ENCODE measurements at regions not wholly inside any gene's neighbourhood (a gene's known extent, or its start where the extent isn't known, plus 50 kb on each side); places are given as distances from the start of the nearest gene placed in this dataset.

DNA sequence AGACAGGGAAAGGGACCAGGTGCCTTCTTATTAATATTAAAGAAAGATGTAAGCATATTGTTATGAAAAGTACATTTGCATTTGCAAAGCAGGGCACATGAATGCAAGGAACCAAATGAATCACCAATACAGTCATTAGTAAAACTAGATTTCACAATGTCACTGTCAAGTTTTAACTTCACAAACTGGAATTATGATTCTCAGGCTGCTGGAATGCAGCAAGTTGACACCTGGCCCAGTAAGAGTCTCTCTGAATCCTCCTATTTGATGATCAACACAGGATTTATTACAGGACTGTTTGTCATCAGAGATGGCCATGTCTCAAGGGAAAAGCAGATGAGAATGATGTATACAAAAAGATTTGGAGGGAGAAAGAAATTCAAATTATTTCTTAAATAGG lies 72.9 kb upstream of the STK39 start:
- no peaks in the 10 kb centered on the region for H3K36me3 Mint-ChIP-seq

GRCh38 chr2:168322325-168323007 lies 75.1 kb upstream of the STK39 start:
- Mint-ChIP-seq H3K4me3 (no peak overlapping the region), H3K9me3 (peaks cover 5% of the 10 kb centered on the region), H3K4me1 (peaks cover 12% of the 10 kb centered on the region), H3K27ac (no peak overlapping the region), H3K27me3 (ENCODE audit: low read depth) (peaks cover 5% of the 10 kb centered on the region), H3K36me3 (no peaks in the 10 kb centered on the region)
- no peak for DNase-seq (ENCODE audit: low spot score in 2 of 2, unreplicated experiment in 2 of 2)
- TF ChIP-seq, protein P1, sequence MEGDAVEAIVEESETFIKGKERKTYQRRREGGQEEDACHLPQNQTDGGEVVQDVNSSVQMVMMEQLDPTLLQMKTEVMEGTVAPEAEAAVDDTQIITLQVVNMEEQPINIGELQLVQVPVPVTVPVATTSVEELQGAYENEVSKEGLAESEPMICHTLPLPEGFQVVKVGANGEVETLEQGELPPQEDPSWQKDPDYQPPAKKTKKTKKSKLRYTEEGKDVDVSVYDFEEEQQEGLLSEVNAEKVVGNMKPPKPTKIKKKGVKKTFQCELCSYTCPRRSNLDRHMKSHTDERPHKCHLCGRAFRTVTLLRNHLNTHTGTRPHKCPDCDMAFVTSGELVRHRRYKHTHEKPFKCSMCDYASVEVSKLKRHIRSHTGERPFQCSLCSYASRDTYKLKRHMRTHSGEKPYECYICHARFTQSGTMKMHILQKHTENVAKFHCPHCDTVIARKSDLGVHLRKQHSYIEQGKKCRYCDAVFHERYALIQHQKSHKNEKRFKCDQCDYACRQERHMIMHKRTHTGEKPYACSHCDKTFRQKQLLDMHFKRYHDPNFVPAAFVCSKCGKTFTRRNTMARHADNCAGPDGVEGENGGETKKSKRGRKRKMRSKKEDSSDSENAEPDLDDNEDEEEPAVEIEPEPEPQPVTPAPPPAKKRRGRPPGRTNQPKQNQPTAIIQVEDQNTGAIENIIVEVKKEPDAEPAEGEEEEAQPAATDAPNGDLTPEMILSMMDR (IDR thresholded peaks at IDR 0.05; ENCODE audit: unreplicated experiment), result no peak

More for the DNA sequence above, 72.9 kb upstream of the STK39 start:
- Mint-ChIP-seq H3K4me1 (peaks cover 12% of the 10 kb centered on the region), H3K4me3 (no peak overlapping the region), H3K27me3 (ENCODE audit: low read depth) (peaks cover 5% of the 10 kb centered on the region), H3K27ac (no peak overlapping the region), H3K9me3 (no peaks in the 10 kb centered on the region)
- TF ChIP-seq, protein P1 (IDR thresholded peaks at IDR 0.05; ENCODE audit: unreplicated experiment), result no peak
- no peak for DNase-seq (ENCODE audit: low spot score in 2 of 2, unreplicated experiment in 2 of 2)

DNA sequence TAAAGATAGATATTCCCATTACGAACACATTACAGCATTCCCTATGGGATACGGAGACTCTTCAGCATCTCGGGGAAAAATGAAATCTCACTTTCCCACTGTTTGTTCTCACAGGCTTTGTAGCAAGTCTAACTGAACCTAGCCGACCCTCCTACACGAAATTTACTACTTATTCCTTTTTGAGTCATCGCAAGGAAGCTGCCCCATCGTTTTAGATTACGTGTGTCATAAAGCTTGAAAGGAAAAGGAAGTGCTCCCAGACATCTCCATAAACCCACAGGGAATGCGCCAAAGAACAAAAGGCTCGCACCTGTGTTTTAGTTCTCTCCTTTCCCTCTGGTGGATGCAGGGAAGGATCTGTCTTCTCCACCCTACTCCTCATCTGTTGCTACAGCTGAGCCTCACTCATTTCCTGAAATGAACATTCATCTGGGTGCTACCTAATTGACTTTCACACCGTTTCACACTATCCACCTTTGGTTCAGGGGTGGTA lies 76.2 kb upstream of the STK39 start:
- Mint-ChIP-seq H3K4me3 (no peak overlapping the region), H3K4me1 (peaks cover 12% of the 10 kb centered on the region), H3K9me3 (peaks cover 12% of the 10 kb centered on the region), H3K27me3 (ENCODE audit: low read depth) (peaks cover 5% of the 10 kb centered on the region), H3K36me3 (no peaks in the 10 kb centered on the region), H3K27ac (no peak overlapping the region)
- no peak for DNase-seq (ENCODE audit: low spot score in 2 of 2, unreplicated experiment in 2 of 2)
- TF ChIP-seq, protein P1 (IDR thresholded peaks at IDR 0.05; ENCODE audit: unreplicated experiment), result no peak

DNA sequence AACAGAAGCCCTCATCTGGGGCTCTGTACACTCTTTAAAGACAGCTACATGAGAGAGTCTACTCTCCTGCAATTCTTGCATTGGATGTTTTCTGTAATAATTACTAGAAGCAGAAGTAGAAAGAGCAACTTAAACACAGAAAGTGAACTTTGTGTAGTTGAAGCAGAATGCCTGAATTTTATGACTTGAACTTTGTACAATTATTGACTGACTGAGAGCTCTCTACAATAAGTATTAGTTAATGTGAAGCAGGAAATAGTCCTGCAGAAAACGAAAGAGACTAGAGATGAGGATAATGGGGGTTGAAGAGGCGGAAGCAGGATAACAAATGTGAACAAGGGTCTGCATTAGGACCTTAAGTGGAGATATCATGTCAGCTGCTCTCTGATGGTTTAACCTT lies 79.2 kb upstream of the STK39 start:
- H3K4me1 Mint-ChIP-seq, result peaks cover 5% of the 10 kb centered on the region
- DNase-seq (ENCODE audit: low spot score in 2 of 2, unreplicated experiment in 2 of 2), result no peak
- TF ChIP-seq, protein P1 (IDR thresholded peaks at IDR 0.05; ENCODE audit: unreplicated experiment), result no peak
- peaks cover 30% of the 10 kb centered on the region for H3K9me3 Mint-ChIP-seq
- H3K27ac Mint-ChIP-seq, result no peak overlapping the region
- H3K27me3 Mint-ChIP-seq (ENCODE audit: low read depth), result peaks cover 5% of the 10 kb centered on the region
- H3K36me3 Mint-ChIP-seq, result peaks cover 7% of the 10 kb centered on the region
- no peak overlapping the region for H3K4me3 Mint-ChIP-seq

- peaks cover under 1% of the 10 kb centered on the region for H3K4me1 Mint-ChIP-seq
- DNase-seq (ENCODE audit: low spot score in 2 of 2, unreplicated experiment in 2 of 2), result no peak
- H3K27ac Mint-ChIP-seq, result no peak overlapping the region
- TF ChIP-seq, protein P1 (IDR thresholded peaks at IDR 0.05; ENCODE audit: unreplicated experiment), result no peak
- peaks cover 5% of the 10 kb centered on the region for H3K27me3 Mint-ChIP-seq (ENCODE audit: low read depth)
- H3K4me3 Mint-ChIP-seq, result no peak overlapping the region
- peaks cover 9% of the 10 kb centered on the region for H3K36me3 Mint-ChIP-seq
- H3K9me3 Mint-ChIP-seq, result peaks cover 34% of the 10 kb centered on the region
Observed at GRCh38 chr2:168327328-168327727, 79.9 kb upstream of the STK39 start.
